ENCODE measurements at regions not wholly inside any gene's neighbourhood (a gene's known extent, or its start where the extent isn't known, plus 50 kb on each side); places are given as distances from the start of the nearest gene placed in this dataset.

GRCh38 chr2:75807992-75808391 is 97.3 kb upstream of the GCFC2 start:
- H4K20me1 ChIP-seq (ENCODE audit: insufficient read depth, low read length) = no peaks in the 10 kb centered on the region
- no peaks in the 10 kb centered on the region for H3K36me3 ChIP-seq (replicated peaks; ENCODE audit: insufficient read depth, low read length)
- H3K4me1 ChIP-seq (ENCODE audit: low read length) = no peaks in the 10 kb centered on the region
- DNase-seq = no peak
- H2AFZ ChIP-seq (ENCODE audit: low read length) = no peak overlapping the region
- no peaks in the 10 kb centered on the region for H3K9me3 ChIP-seq (replicated peaks; ENCODE audit: insufficient read depth, low read length)
- TF ChIP-seq EZH2 (optimal IDR thresholded peaks at IDR 0.05; ENCODE audit: low read depth, low read length) = no peak
- no peaks in the 10 kb centered on the region for H3K9me2 ChIP-seq (replicated peaks; ENCODE audit: insufficient read depth, low read length)
- H3K27me3 ChIP-seq (replicated peaks; ENCODE audit: insufficient read depth, low read length) = no peaks in the 10 kb centered on the region
- no peaks in the 10 kb centered on the region for H3F3A ChIP-seq (ENCODE audit: insufficient read depth, low read length)
- no peak overlapping the region for H3K4me3 ChIP-seq (ENCODE audit: low read length)
- no peaks in the 10 kb centered on the region for H3K79me2 ChIP-seq (ENCODE audit: low read length)
- no peak overlapping the region for H3K9ac ChIP-seq (ENCODE audit: low read length)
- no peak overlapping the region for H3K27ac ChIP-seq (ENCODE audit: low read length)
- no peak overlapping the region for H3K4me2 ChIP-seq (ENCODE audit: low read depth, low read length)

- peak overlapping the region; percentile 91 for H3K4me2 ChIP-seq (ENCODE audit: low read depth, low read length)
- H2AFZ ChIP-seq (ENCODE audit: low read length) = peak overlapping the region; percentile 72
- no peak for TF ChIP-seq EZH2 (optimal IDR thresholded peaks at IDR 0.05; ENCODE audit: low read depth, low read length)
- TF ChIP-seq EZH2phosphoT487 (IDR thresholded peaks at IDR 0.05; ENCODE audit: low read length) = no peak
- no peak for TF ChIP-seq CTCF (IDR thresholded peaks at IDR 0.05; ENCODE audit: low read length)
- peaks cover 31% of the 10 kb centered on the region for H3F3A ChIP-seq (ENCODE audit: insufficient read depth, low read length)
- no peaks in the 10 kb centered on the region for H3K9me2 ChIP-seq (replicated peaks; ENCODE audit: insufficient read depth, low read length)
- DNase-seq = peak; percentile 57
- H3K4me3 ChIP-seq (ENCODE audit: low read length) = peak overlapping the region; percentile 51
- peak overlapping the region; percentile 74; the same call in 1 of the 2 replicates for H3K27ac ChIP-seq (ENCODE audit: low read length)
- peak overlapping the region; percentile 19; the same call in 1 of the 2 replicates for H3K9ac ChIP-seq (ENCODE audit: low read length)
- no peaks in the 10 kb centered on the region for H4K20me1 ChIP-seq (ENCODE audit: insufficient read depth, low read length)
- no peaks in the 10 kb centered on the region for H3K9me3 ChIP-seq (replicated peaks; ENCODE audit: insufficient read depth, low read length)
- H3K79me2 ChIP-seq (ENCODE audit: low read length) = no peaks in the 10 kb centered on the region
- peaks cover 37% of the 10 kb centered on the region for H3K4me1 ChIP-seq (ENCODE audit: low read length)
- no peaks in the 10 kb centered on the region for H3K36me3 ChIP-seq (replicated peaks; ENCODE audit: insufficient read depth, low read length)
- no peaks in the 10 kb centered on the region for H3K27me3 ChIP-seq (replicated peaks; ENCODE audit: insufficient read depth, low read length)
Observed at GRCh38 chr2:75801234-75801982, 90.7 kb upstream of the GCFC2 start.

GRCh38 chr2:75800456-75800855 is 89.7 kb upstream of the GCFC2 start:
- no peaks in the 10 kb centered on the region for H3K9me2 ChIP-seq (replicated peaks; ENCODE audit: insufficient read depth, low read length)
- TF ChIP-seq EZH2 (optimal IDR thresholded peaks at IDR 0.05; ENCODE audit: low read depth, low read length) = no peak
- no peak for TF ChIP-seq EZH2phosphoT487 (IDR thresholded peaks at IDR 0.05; ENCODE audit: low read length)
- TF ChIP-seq CTCF (IDR thresholded peaks at IDR 0.05; ENCODE audit: low read length) = no peak
- no peaks in the 10 kb centered on the region for H3K79me2 ChIP-seq (ENCODE audit: low read length)
- no peaks in the 10 kb centered on the region for H3K36me3 ChIP-seq (replicated peaks; ENCODE audit: insufficient read depth, low read length)
- H3K4me3 ChIP-seq (ENCODE audit: low read length) = peak overlapping the region; percentile 51
- H2AFZ ChIP-seq (ENCODE audit: low read length) = peak overlapping the region; percentile 72
- H3K4me1 ChIP-seq (ENCODE audit: low read length) = peaks cover 37% of the 10 kb centered on the region
- H3K27ac ChIP-seq (ENCODE audit: low read length) = peak overlapping the region; percentile 74
- DNase-seq = peak; percentile 34
- H4K20me1 ChIP-seq (ENCODE audit: insufficient read depth, low read length) = no peaks in the 10 kb centered on the region
- H3F3A ChIP-seq (ENCODE audit: insufficient read depth, low read length) = peaks cover 31% of the 10 kb centered on the region
- H3K9ac ChIP-seq (ENCODE audit: low read length) = peak overlapping the region; percentile 19; the same call in 1 of the 2 replicates
- H3K4me2 ChIP-seq (ENCODE audit: low read depth, low read length) = peak overlapping the region; percentile 91
- no peaks in the 10 kb centered on the region for H3K27me3 ChIP-seq (replicated peaks; ENCODE audit: insufficient read depth, low read length)
- no peaks in the 10 kb centered on the region for H3K9me3 ChIP-seq (replicated peaks; ENCODE audit: insufficient read depth, low read length)

GRCh38 chr2:75799859-75800258 is 89.1 kb upstream of the GCFC2 start:
- H2AFZ ChIP-seq (ENCODE audit: low read length) = peak overlapping the region; percentile 72
- no peaks in the 10 kb centered on the region for H3K36me3 ChIP-seq (replicated peaks; ENCODE audit: insufficient read depth, low read length)
- H4K20me1 ChIP-seq (ENCODE audit: insufficient read depth, low read length) = no peaks in the 10 kb centered on the region
- peak overlapping the region; percentile 51 for H3K4me3 ChIP-seq (ENCODE audit: low read length)
- H3K27me3 ChIP-seq (replicated peaks; ENCODE audit: insufficient read depth, low read length) = no peaks in the 10 kb centered on the region
- no peaks in the 10 kb centered on the region for H3K79me2 ChIP-seq (ENCODE audit: low read length)
- peaks cover 31% of the 10 kb centered on the region for H3F3A ChIP-seq (ENCODE audit: insufficient read depth, low read length)
- no peaks in the 10 kb centered on the region for H3K9me3 ChIP-seq (replicated peaks; ENCODE audit: insufficient read depth, low read length)
- 0 out of 2 replicates have a peak overlapping the region, but pooled peaks have one; percentile 18 for H3K9ac ChIP-seq (ENCODE audit: low read length)
- peak; percentile 59 for DNase-seq
- peak overlapping the region; percentile 91 for H3K4me2 ChIP-seq (ENCODE audit: low read depth, low read length)
- no peaks in the 10 kb centered on the region for H3K9me2 ChIP-seq (replicated peaks; ENCODE audit: insufficient read depth, low read length)
- peak overlapping the region; percentile 74; the same call in 1 of the 2 replicates for H3K27ac ChIP-seq (ENCODE audit: low read length)
- TF ChIP-seq EZH2 (optimal IDR thresholded peaks at IDR 0.05; ENCODE audit: low read depth, low read length) = no peak
- TF ChIP-seq EZH2phosphoT487 (IDR thresholded peaks at IDR 0.05; ENCODE audit: low read length) = no peak
- peaks cover 37% of the 10 kb centered on the region for H3K4me1 ChIP-seq (ENCODE audit: low read length)
